ENCODE measurements at regions not wholly inside any gene's neighbourhood (a gene's known extent, or its start where the extent isn't known, plus 50 kb on each side); places are given as distances from the start of the nearest gene placed in this dataset.
"Not testable (repeated sequence)": the region's sequence is repeated elsewhere in the genome, so short reads cannot be mapped to it uniquely, and the experiment has no call there.

DNA sequence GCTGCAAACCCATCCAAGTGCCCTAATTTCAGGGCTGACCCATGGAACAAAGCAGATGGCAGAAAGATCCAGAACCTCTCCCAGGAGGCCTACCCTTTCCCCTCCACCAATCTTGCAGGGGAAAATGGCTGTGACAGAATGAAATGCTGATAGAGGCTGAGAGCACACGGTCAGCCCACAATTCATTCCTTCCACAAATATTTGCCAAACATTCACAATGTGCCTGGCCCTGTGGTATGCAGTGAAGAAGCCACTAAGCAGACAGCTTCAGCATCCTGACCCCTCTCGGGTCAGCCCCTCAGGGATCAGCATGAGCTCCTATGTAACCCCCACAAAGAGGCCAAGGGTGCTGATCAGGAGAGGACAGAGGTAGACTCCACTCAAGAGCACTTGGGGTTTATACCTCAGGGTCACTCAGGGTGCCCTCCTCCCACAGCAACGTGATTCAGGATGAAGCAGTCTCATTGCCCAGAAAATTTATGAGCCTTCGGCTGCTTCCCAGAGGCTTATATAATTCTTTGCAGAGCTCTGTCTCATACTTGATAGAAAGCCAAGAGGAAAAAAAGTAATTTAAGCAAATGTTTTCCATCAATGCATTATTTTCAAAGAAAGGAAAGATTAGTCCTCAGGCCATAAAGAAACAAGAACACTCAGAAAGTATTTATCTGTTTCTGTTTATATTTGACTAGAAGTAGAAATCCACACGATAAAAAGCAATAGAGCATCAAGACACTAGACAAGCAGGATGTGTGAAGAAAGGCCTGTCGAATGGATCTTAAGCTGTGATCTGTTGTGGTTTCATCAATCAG, 123.8 kb upstream of the VOPP1 start:
- TF ChIP-seq, protein P1, sequence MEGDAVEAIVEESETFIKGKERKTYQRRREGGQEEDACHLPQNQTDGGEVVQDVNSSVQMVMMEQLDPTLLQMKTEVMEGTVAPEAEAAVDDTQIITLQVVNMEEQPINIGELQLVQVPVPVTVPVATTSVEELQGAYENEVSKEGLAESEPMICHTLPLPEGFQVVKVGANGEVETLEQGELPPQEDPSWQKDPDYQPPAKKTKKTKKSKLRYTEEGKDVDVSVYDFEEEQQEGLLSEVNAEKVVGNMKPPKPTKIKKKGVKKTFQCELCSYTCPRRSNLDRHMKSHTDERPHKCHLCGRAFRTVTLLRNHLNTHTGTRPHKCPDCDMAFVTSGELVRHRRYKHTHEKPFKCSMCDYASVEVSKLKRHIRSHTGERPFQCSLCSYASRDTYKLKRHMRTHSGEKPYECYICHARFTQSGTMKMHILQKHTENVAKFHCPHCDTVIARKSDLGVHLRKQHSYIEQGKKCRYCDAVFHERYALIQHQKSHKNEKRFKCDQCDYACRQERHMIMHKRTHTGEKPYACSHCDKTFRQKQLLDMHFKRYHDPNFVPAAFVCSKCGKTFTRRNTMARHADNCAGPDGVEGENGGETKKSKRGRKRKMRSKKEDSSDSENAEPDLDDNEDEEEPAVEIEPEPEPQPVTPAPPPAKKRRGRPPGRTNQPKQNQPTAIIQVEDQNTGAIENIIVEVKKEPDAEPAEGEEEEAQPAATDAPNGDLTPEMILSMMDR (tag by site-specific recombination; IDR thresholded peaks at IDR 0.05), result not testable (repeated sequence)
- not testable (repeated sequence) for TF ChIP-seq KLF16, ZEB2 (tag by site-specific recombination; IDR thresholded peaks at IDR 0.05)
